ENCODE measurements at regions not wholly inside any gene's neighbourhood (a gene's known extent, or its start where the extent isn't known, plus 50 kb on each side); places are given as distances from the start of the nearest gene placed in this dataset.
"Not testable (repeated sequence)": the region's sequence is repeated elsewhere in the genome, so short reads cannot be mapped to it uniquely, and the experiment has no call there.

DNA sequence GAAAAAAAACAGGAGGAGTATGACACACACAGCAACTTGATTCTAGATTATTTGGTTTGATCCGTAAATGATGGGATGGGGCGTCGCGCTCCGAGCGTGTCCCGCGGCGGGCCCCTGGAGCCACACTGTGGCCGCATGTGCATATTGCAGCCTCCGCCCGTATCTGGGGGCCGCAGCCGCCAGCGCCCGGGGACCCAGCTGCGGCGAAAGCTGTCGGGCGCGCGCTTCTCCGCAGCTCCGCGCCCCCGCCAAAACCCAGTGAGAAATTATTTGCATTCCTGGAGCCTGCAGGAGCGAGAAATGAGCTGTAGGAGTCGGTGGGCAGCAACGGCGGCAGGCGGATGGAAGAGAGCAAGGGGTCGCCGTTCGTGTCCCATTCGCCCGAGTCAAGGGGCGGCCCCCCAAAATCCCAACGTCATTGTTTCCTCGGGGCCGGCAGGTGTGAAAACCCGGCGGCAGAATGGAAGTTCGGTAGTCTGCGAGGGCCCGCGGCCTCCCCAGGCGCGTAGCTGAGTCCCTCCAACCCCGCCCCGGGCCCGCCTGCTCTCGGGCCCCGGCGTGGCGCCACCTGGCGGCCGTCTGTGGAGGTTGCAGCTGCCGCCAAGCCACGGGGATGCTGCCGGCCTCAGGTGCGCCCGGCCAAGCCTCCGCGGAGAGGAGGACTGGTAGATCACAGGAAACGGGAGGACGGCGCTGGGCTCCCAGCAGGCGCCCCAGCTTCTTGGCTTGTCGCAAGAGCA, 86.8 kb downstream of the FAM72B start:
- H3K4me3 ChIP-seq; H3K9me3 ChIP-seq (ENCODE audit: control insufficient read depth in 4 of 4, insufficient read depth in 3 of 4, low read length in 3 of 4); H3K27me3 ChIP-seq (ENCODE audit: control insufficient read depth in 3 of 3, insufficient read depth in 3 of 3, low read length in 2 of 3); H3K27ac ChIP-seq (ENCODE audit: low read depth in 1 of 2, low read length in 1 of 2); H3K36me3 ChIP-seq (ENCODE audit: control insufficient read depth in 4 of 4, insufficient read depth in 4 of 4, low read length in 4 of 4); H3K4me1 ChIP-seq (ENCODE audit: control insufficient read depth in 5 of 5, insufficient read depth in 5 of 5, low read length in 5 of 5); H3K9ac ChIP-seq (ENCODE audit: insufficient read depth in 1 of 2, low read length in 2 of 2): not testable (repeated sequence)
- ATAC-seq (ENCODE audit: insufficient read depth, low FRiP score) (peak; percentile 97), DNase-seq (peak; percentile 67 to 77 (median 75))
- WGBS, 2 donors, result 0 to 1% methylated on average over 28 to 47 of the region's 69 CpGs
- TF ChIP-seq, protein P1, sequence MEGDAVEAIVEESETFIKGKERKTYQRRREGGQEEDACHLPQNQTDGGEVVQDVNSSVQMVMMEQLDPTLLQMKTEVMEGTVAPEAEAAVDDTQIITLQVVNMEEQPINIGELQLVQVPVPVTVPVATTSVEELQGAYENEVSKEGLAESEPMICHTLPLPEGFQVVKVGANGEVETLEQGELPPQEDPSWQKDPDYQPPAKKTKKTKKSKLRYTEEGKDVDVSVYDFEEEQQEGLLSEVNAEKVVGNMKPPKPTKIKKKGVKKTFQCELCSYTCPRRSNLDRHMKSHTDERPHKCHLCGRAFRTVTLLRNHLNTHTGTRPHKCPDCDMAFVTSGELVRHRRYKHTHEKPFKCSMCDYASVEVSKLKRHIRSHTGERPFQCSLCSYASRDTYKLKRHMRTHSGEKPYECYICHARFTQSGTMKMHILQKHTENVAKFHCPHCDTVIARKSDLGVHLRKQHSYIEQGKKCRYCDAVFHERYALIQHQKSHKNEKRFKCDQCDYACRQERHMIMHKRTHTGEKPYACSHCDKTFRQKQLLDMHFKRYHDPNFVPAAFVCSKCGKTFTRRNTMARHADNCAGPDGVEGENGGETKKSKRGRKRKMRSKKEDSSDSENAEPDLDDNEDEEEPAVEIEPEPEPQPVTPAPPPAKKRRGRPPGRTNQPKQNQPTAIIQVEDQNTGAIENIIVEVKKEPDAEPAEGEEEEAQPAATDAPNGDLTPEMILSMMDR (IDR thresholded peaks at IDR 0.05; ENCODE audit: control extremely low read depth, extremely low read depth), result peak; percentile 42

DNA sequence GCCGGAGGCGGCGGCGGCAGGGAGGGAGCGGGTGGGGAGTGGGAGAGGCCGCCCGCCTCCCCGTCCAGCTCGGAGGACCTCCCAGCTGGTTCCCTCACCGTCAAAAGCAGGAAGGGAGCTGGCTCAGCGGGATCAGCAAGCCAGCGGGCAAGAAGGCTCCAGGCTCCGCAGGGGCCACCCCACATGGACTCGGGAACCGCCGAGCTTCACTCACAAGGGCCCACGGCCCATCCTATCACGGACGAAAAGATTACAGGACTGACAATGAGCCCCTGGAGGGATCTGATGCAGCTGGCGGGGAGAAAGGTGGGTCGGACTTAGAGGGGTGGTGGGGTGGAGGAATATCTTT, 86.3 kb downstream of the FAM72B start:
- H3K9me3 ChIP-seq (ENCODE audit: control insufficient read depth in 4 of 4, insufficient read depth in 3 of 4, low read length in 3 of 4); H3K36me3 ChIP-seq (ENCODE audit: control insufficient read depth in 4 of 4, insufficient read depth in 4 of 4, low read length in 4 of 4); H3K4me3 ChIP-seq; H3K27ac ChIP-seq (ENCODE audit: low read depth in 1 of 2, low read length in 1 of 2); H3K27me3 ChIP-seq (ENCODE audit: control insufficient read depth in 3 of 3, insufficient read depth in 3 of 3, low read length in 2 of 3); H3K9ac ChIP-seq (ENCODE audit: insufficient read depth in 1 of 2, low read length in 2 of 2); H3K4me1 ChIP-seq (ENCODE audit: control insufficient read depth in 5 of 5, insufficient read depth in 5 of 5, low read length in 5 of 5): not testable (repeated sequence)
- peak; percentile 4 for ATAC-seq (ENCODE audit: insufficient read depth, low FRiP score)
- 6 to 13% methylated on average over 7 to 15 of the region's 21 CpGs for WGBS, 2 donors
- DNase-seq, result peak in 2 of 3 donors; percentile 8 to 12

DNA sequence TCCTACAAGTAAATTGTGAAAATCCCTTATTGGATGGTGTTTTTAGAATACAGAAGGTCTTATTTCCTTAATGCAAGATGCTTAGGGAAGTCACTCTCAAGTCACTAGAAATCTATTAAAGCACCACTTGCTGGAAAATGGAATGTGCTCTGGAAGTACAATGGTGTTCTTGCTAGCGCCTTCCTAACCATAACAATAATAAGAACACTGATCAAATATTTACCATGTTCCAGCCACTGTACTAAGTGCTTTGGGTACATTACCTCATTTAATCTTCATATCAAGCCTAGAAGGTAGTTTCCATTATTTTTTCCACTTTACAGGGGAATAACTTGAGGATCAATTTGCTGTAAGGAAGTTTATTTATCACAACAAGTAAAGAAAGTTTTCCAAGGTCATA, 75.1 kb downstream of the FAM72B start:
- not testable (repeated sequence) for H3K9ac ChIP-seq (ENCODE audit: insufficient read depth in 1 of 2, low read length in 2 of 2); DNase-seq; H3K4me1 ChIP-seq (ENCODE audit: control insufficient read depth in 5 of 5, insufficient read depth in 5 of 5, low read length in 5 of 5); H3K27me3 ChIP-seq (ENCODE audit: control insufficient read depth in 3 of 3, insufficient read depth in 3 of 3, low read length in 2 of 3); H3K9me3 ChIP-seq (ENCODE audit: control insufficient read depth in 4 of 4, insufficient read depth in 3 of 4, low read length in 3 of 4); H3K4me3 ChIP-seq; H3K27ac ChIP-seq (ENCODE audit: low read depth in 1 of 2, low read length in 1 of 2); H3K36me3 ChIP-seq (ENCODE audit: control insufficient read depth in 4 of 4, insufficient read depth in 4 of 4, low read length in 4 of 4)
- ATAC-seq (ENCODE audit: insufficient read depth, low FRiP score), result peak; percentile 69
- whole genome bisulfite sequencing, 2 donors, result 80 to 93% methylated on average over 1 of the region's 1 CpG

DNA sequence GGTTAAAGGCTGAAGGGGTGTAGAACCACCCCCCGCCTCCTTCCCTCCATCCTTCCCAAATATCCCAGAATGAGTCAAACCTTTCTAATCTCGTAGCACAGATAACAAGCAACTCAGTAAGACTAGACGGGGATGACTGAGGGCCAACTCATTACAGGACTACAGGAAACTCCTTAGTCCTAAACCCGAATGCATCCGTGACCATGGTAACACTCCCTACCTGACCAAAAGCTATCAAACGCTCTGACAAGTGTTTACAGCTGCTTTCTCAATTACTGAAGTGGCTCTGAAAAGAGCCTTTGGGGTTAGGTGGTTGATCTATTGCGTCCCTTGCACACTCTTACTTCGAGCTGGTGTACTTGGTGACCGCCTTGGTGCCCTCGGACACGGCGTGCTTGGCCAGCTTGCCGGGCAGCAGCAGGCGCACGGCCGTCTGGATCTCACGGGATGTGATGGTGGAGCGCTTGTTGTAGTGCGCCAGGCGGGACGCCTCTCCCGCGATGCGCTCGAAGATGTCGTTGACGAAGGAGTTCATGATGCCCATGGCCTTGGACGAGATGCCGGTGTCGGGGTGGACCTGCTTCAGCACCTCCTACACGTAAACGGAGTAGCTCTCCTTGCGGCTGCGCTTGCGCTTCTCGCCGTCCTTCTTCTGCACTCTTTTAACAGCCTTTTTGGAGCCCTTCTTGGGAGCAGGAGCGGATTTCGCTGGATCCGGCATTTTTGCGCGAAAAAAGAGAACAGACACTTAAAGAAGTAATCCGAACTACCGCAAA, 67.4 kb downstream of the FAM72B start:
- not testable (repeated sequence) for H3K4me3 ChIP-seq; H3K9me3 ChIP-seq (ENCODE audit: control insufficient read depth in 4 of 4, insufficient read depth in 3 of 4, low read length in 3 of 4); H3K4me1 ChIP-seq (ENCODE audit: control insufficient read depth in 5 of 5, insufficient read depth in 5 of 5, low read length in 5 of 5); H3K27me3 ChIP-seq (ENCODE audit: control insufficient read depth in 3 of 3, insufficient read depth in 3 of 3, low read length in 2 of 3); H3K27ac ChIP-seq (ENCODE audit: low read depth in 1 of 2, low read length in 1 of 2); H3K36me3 ChIP-seq (ENCODE audit: control insufficient read depth in 4 of 4, insufficient read depth in 4 of 4, low read length in 4 of 4)
- 32 to 70% methylated on average over 25 to 40 of the region's 44 CpGs for WGBS, 2 donors
- peak; percentile 11 for ATAC-seq (ENCODE audit: insufficient read depth, low FRiP score)
- DNase-seq, result peak; percentile 40 to 56 (median 53)
- H3K9ac ChIP-seq (ENCODE audit: insufficient read depth in 1 of 2, low read length in 2 of 2), result peak overlapping the region in 1 of 2 donors; percentile 42

DNA sequence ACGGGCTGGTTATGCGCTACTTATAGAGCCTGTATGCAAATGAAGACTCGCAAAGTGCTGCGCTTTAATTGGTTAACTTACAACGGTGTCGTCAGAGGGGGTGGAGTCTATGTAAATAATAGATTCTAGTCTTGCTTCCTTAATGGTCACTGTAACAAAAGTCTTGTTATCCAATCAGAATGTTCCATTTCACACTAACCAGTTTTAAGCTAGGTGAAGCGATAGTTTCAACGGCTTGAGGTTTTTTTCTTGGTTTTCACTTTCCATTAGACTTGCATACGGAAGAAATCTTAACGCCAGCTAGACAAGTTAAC, 66.9 kb downstream of the FAM72B start:
- H3K27ac ChIP-seq (ENCODE audit: low read depth in 1 of 2, low read length in 1 of 2); H3K4me1 ChIP-seq (ENCODE audit: control insufficient read depth in 5 of 5, insufficient read depth in 5 of 5, low read length in 5 of 5); H3K9ac ChIP-seq (ENCODE audit: insufficient read depth in 1 of 2, low read length in 2 of 2); H3K9me3 ChIP-seq (ENCODE audit: control insufficient read depth in 4 of 4, insufficient read depth in 3 of 4, low read length in 3 of 4); H3K36me3 ChIP-seq (ENCODE audit: control insufficient read depth in 4 of 4, insufficient read depth in 4 of 4, low read length in 4 of 4); H3K4me3 ChIP-seq; H3K27me3 ChIP-seq (ENCODE audit: control insufficient read depth in 3 of 3, insufficient read depth in 3 of 3, low read length in 2 of 3); DNase-seq: not testable (repeated sequence)
- WGBS, 2 donors, result 24 to 56% methylated on average over 5 to 6 of the region's 10 CpGs
- peak; percentile 82 for ATAC-seq (ENCODE audit: insufficient read depth, low FRiP score)

DNA sequence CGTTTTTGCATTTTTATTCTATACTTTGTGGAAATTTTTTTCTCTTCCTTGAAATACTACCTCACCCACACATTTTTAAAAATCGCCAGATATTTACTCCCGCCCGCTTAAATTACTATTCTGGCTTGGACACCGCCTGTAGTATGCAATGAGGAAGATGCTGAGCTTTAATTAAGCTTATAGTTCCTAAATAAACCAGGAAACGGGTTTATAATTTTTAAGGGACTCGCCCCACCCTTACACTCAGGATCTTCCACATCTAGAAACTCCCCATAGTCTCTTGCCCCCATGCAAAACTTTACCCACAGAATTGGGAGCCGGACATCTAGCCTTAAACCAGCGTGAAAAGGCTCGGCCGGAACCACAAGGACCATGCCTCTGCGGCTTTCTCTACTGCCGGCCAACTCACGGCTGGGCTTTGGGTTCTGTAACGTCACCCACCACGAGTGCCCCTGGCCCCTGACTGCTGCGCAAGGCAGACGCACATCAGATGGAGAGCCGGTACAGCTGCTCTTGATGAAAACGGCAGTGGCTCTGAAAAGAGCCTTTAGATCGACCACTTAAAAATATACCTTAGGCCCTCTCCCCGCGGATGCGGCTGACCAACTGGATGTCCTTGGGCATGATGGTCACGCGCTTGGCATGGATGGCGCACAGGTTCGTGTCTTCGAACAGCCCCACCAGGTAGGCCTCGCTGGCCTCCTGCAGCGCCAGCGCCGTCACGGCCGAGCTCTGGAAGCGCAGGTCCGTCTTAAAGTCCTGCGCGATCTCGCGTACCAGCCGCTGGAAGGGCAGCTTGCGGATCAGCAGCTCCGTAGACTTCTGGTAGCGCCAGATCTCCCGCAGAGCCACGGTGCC, 66.3 kb downstream of the FAM72B start:
- WGBS, 2 donors, result 11% methylated on average over 31 to 40 of the region's 47 CpGs
- H3K9me3 ChIP-seq (ENCODE audit: control insufficient read depth in 4 of 4, insufficient read depth in 3 of 4, low read length in 3 of 4); H3K27me3 ChIP-seq (ENCODE audit: control insufficient read depth in 3 of 3, insufficient read depth in 3 of 3, low read length in 2 of 3); H3K4me1 ChIP-seq (ENCODE audit: control insufficient read depth in 5 of 5, insufficient read depth in 5 of 5, low read length in 5 of 5); H3K36me3 ChIP-seq (ENCODE audit: control insufficient read depth in 4 of 4, insufficient read depth in 4 of 4, low read length in 4 of 4): not testable (repeated sequence)
- peak overlapping the region in 1 of 2 donors; percentile 49 for H3K9ac ChIP-seq (ENCODE audit: insufficient read depth in 1 of 2, low read length in 2 of 2)
- ATAC-seq (ENCODE audit: insufficient read depth, low FRiP score), result peak; percentile 17
- DNase-seq, result peak; percentile 39 to 54 (median 53)
- H3K4me3 ChIP-seq, result peak overlapping the region; percentile 16
- H3K27ac ChIP-seq (ENCODE audit: low read depth in 1 of 2, low read length in 1 of 2), result peak overlapping the region in 1 of 2 donors; percentile 59

Data from lung (tissue), 11 donors.